ENCODE measurements at regions not wholly inside any gene's neighbourhood (a gene's known extent, or its start where the extent isn't known, plus 50 kb on each side); places are given as distances from the start of the nearest gene placed in this dataset.
A peak's percentile ranks its signal among the peaks of the same experiment; 100 is the strongest.
"Not testable (repeated sequence)": the region's sequence is repeated elsewhere in the genome, so short reads cannot be mapped to it uniquely, and the experiment has no call there.

- DNase-seq (ENCODE audit: low read depth): no peak
Observed at GRCh38 chr5:112534067-112534583, 115.0 kb upstream of the EPB41L4A start.

- DNase-seq (ENCODE audit: low read depth): no peak
Observed at GRCh38 chr5:112534611-112535255, 115.7 kb upstream of the EPB41L4A start.

- no peak for DNase-seq (ENCODE audit: low read depth)
Observed at GRCh38 chr5:112535356-112535755, 116.3 kb upstream of the EPB41L4A start.

- not testable (repeated sequence) for DNase-seq (ENCODE audit: low read depth)
Observed at GRCh38 chr5:112544558-112544957, 125.5 kb upstream of the EPB41L4A start.

- no peak for DNase-seq (ENCODE audit: low read depth)
Observed at GRCh38 chr5:112546946-112547592, 128.0 kb upstream of the EPB41L4A start.

- DNase-seq (ENCODE audit: low read depth): no peak
Observed at GRCh38 chr5:112548246-112548881, 129.3 kb upstream of the EPB41L4A start.

GRCh38 chr5:112549127-112549526 lies 130.1 kb upstream of the EPB41L4A start:
- DNase-seq (ENCODE audit: low read depth): no peak

GRCh38 chr5:112549605-112550166 lies 130.6 kb upstream of the EPB41L4A start:
- DNase-seq (ENCODE audit: low read depth): no peak

GRCh38 chr5:112551419-112552032 lies 132.4 kb upstream of the EPB41L4A start:
- DNase-seq (ENCODE audit: low read depth): peak; percentile 16

- no peak for DNase-seq (ENCODE audit: low read depth)
Observed at GRCh38 chr5:112552216-112552615, 133.1 kb upstream of the EPB41L4A start.

- no peak for DNase-seq (ENCODE audit: low read depth)
Observed at GRCh38 chr5:112552791-112553190, 133.7 kb upstream of the EPB41L4A start.

GRCh38 chr5:112554101-112554977 lies 135.3 kb upstream of the EPB41L4A start:
- no peak for DNase-seq (ENCODE audit: low read depth)

GRCh38 chr5:112555197-112555596 lies 136.1 kb upstream of the EPB41L4A start:
- DNase-seq (ENCODE audit: low read depth): no peak

GRCh38 chr5:112555691-112556090 lies 136.6 kb upstream of the EPB41L4A start:
- no peak for DNase-seq (ENCODE audit: low read depth)

- not testable (repeated sequence) for DNase-seq (ENCODE audit: low read depth)
Observed at GRCh38 chr5:112559501-112559900, 140.4 kb upstream of the EPB41L4A start.

GRCh38 chr5:112560371-112560770 lies 141.3 kb upstream of the EPB41L4A start:
- DNase-seq (ENCODE audit: low read depth): no peak

- DNase-seq (ENCODE audit: low read depth): no peak
Observed at GRCh38 chr5:112563169-112563826, 144.2 kb upstream of the EPB41L4A start.

- DNase-seq (ENCODE audit: low read depth): no peak
Observed at GRCh38 chr5:112566251-112566650, 147.2 kb upstream of the EPB41L4A start.

GRCh38 chr5:112569596-112569995 lies 150.5 kb upstream of the EPB41L4A start:
- no peak for DNase-seq (ENCODE audit: low read depth)

- DNase-seq (ENCODE audit: low read depth): no peak
Observed at GRCh38 chr5:112570708-112571444, 151.8 kb upstream of the EPB41L4A start.

Data from stimulated activated CD4-positive, alpha-beta T cell treated with anti-CD3 and anti-CD28 coated beads, Interleukin-2, amount 100 ng/mL, for 4 hours (primary cell).